K562 (cell line): ENCODE measurements at regions not wholly inside any gene's neighbourhood (a gene's known extent, or its start where the extent isn't known, plus 50 kb on each side); places are given as distances from the start of the nearest gene placed in this dataset.

Experiments
- ARNT ChIP-seq, 2 experiments: fragments of 450-650 bp; IDR thresholded peaks; 2 replicates each; pipeline ENCODE4 v1.6.1; 2016; ENCODE audit warnings: mild to moderate bottlenecking in 1 of 2
- HLTF ChIP-seq: fragments of 450-650 bp; IDR thresholded peaks from 2 replicates; pipeline ENCODE4 v1.6.1; 2016
- LEF1 ChIP-seq: fragments of 450-650 bp; IDR thresholded peaks from 2 replicates; pipeline ENCODE4 v1.6.1; 2016; ENCODE audit warnings: mild to moderate bottlenecking
- MTA1 ChIP-seq: fragments of 450-650 bp; IDR thresholded peaks from 2 replicates; pipeline ENCODE4 v1.6.1; 2017; ENCODE audit warnings: borderline replicate concordance
- NFIC ChIP-seq: fragments of 450-650 bp; IDR thresholded peaks from 2 replicates; pipeline ENCODE4 v1.6.1; 2017; ENCODE audit warnings: mild to moderate bottlenecking, inconsistent platforms
- SMAD3 ChIP-seq: fragments of 450-650 bp; formaldehyde crosslinking; conservative IDR thresholded peaks from 2 replicates; pipeline ENCODE4 v1.4.0; 2020; ENCODE audit warnings: mild to moderate bottlenecking
- XRCC5 ChIP-seq: fragments of 200-400 bp; formaldehyde crosslinking; IDR thresholded peaks from 2 replicates; pipeline ENCODE4 v1.6.1; 2017; ENCODE audit warnings: low read depth, mild to moderate bottlenecking, low read length
- ZNF175 ChIP-seq: fragments of 200-800 bp; sonication (Bioruptor generic); IDR thresholded peaks from 2 replicates; pipeline ENCODE4 v1.6.1; 2016; ENCODE audit warnings: low read depth, mild to moderate bottlenecking, missing genetic modification characterization, missing compliant biosample characterization
- ZNF239 ChIP-seq: fragments of 250-450 bp; sonication (Bioruptor Pico); IDR thresholded peaks from 2 replicates; pipeline ENCODE4 v1.4.0; 2020; ENCODE audit warnings: mild to moderate bottlenecking
- ZNF717 ChIP-seq: fragments of 250-450 bp; sonication (Bioruptor Pico); IDR thresholded peaks from 2 replicates; pipeline ENCODE4 v1.5.0; 2021
- TF ChIP-seq, protein P1 (sequence below), 2 experiments: IDR thresholded peaks in 1 of 2; conservative IDR thresholded peaks in 1 of 2; 2 replicates each; pipeline ENCODE4 v1.6.1; 2016; ENCODE audit warnings: low read depth in 2 of 2, mild to moderate bottlenecking in 1 of 2, missing compliant biosample characterization in 1 of 2, missing genetic modification characterization in 1 of 2, moderate library complexity in 1 of 2
- TF ChIP-seq, protein P2 (sequence below): fragments of 450-650 bp; IDR thresholded peaks from 2 replicates; pipeline ENCODE4 v1.6.1; 2018; ENCODE audit not compliant: partially characterized antibody
- TF ChIP-seq, protein P3 (sequence below), 2 experiments: fragments of 450-650 bp in 1 of 2; sonication (generic) in 1 of 2; formaldehyde crosslinking in 1 of 2; IDR thresholded peaks in 1 of 2; conservative IDR thresholded peaks in 1 of 2; 2 replicates each; pipeline versions ENCODE4 v1.6.1 to v1.8.1; 2016 to 2023; ENCODE audit warnings: mild to moderate bottlenecking in 2 of 2, moderate library complexity in 2 of 2, inconsistent platforms in 1 of 2, missing genetic modification reagents in 1 of 2
- TF ChIP-seq, protein P4 (sequence below), 2 experiments: fragments of 450-650 bp; conservative IDR thresholded peaks; 2 replicates each; pipeline ENCODE4 v1.6.1; 2017; ENCODE audit warnings: mild to moderate bottlenecking in 2 of 2, moderate library complexity in 2 of 2
- TF ChIP-seq, protein P5 (sequence below): sonication (generic); formaldehyde crosslinking; IDR thresholded peaks from 2 replicates; pipeline ENCODE4 v1.8.0; 2022; ENCODE audit warnings: mild to moderate bottlenecking, missing genetic modification reagents, borderline replicate concordance

DNA sequence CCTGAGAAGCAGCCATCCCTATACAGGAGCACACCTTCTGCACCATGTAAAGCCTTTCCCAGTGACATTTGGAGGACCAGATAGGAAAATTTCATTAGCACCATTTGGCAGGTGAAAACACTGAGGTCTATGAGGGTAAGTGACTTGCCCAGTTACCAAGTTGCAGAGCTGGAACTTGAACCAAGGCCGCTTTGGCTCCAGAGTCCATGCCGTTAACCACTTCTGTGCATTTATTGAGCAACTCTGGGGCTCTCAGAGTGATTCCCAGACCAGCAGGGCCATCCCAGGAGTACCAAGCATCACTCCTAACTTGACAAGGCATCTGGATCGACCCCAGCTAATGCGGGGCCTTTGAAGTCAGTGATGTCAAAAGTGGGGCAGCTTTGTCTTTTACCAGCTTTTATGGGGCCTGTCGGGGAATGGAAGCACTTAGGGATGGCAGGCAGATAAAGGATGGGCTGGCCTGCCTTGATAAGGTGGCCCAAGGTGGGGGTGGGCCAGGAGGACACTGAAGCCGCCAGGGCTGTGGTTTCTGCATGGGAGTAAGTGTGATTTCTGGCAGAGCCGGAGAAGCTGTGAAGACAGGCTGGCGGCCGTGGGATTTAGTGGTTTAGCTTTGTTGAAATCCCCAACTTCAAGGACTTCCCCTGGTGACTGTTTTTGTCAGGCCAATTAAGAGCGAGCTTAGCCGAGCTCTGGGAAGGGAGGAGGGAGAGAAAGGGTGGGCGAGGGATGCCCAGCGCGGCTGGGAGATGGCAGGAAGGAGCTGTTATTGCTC lies 127.3 kb downstream of the MACROH2A1 start (continued):
- TF ChIP-seq, protein P1, sequence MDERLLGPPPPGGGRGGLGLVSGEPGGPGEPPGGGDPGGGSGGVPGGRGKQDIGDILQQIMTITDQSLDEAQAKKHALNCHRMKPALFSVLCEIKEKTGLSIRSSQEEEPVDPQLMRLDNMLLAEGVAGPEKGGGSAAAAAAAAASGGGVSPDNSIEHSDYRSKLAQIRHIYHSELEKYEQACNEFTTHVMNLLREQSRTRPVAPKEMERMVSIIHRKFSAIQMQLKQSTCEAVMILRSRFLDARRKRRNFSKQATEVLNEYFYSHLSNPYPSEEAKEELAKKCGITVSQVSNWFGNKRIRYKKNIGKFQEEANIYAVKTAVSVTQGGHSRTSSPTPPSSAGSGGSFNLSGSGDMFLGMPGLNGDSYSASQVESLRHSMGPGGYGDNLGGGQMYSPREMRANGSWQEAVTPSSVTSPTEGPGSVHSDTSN (CRISPR knock-in tag; IDR thresholded peaks at IDR 0.05; ENCODE audit: low read depth), result no peak
- TF ChIP-seq, protein P1 (tag; conservative IDR thresholded peaks at IDR 0.05; ENCODE audit: low read depth), result peak; percentile 40; the same call in 1 of the 2 replicates
- TF ChIP-seq, protein P2, sequence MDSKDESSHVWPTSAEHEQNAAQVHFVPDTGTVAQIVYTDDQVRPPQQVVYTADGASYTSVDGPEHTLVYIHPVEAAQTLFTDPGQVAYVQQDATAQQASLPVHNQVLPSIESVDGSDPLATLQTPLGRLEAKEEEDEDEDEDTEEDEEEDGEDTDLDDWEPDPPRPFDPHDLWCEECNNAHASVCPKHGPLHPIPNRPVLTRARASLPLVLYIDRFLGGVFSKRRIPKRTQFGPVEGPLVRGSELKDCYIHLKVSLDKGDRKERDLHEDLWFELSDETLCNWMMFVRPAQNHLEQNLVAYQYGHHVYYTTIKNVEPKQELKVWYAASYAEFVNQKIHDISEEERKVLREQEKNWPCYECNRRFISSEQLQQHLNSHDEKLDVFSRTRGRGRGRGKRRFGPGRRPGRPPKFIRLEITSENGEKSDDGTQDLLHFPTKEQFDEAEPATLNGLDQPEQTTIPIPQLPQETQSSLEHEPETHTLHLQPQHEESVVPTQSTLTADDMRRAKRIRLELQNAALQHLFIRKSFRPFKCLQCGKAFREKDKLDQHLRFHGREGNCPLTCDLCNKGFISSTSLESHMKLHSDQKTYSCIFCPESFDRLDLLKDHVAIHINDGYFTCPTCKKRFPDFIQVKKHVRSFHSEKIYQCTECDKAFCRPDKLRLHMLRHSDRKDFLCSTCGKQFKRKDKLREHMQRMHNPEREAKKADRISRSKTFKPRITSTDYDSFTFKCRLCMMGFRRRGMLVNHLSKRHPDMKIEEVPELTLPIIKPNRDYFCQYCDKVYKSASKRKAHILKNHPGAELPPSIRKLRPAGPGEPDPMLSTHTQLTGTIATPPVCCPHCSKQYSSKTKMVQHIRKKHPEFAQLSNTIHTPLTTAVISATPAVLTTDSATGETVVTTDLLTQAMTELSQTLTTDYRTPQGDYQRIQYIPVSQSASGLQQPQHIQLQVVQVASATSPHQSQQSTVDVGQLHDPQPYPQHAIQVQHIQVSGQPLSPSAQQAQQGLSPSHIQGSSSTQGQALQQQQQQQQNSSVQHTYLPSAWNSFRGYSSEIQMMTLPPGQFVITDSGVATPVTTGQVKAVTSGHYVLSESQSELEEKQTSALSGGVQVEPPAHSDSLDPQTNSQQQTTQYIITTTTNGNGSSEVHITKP, result peak; percentile 58
- TF ChIP-seq LEF1, result peak; percentile 98
- peak; percentile 91 for TF ChIP-seq NFIC
- TF ChIP-seq SMAD3 (CRISPR knock-in tag), result peak; percentile 81
- TF ChIP-seq ZNF717 (CRISPR knock-in tag), result no peak
- peak; percentile 89 to 91; a peak in 3 of 4 replicates for TF ChIP-seq ARNT (IDR thresholded peaks at IDR 0.05)
- TF ChIP-seq MTA1, result peak; percentile 87; the same call in 1 of the 2 replicates
- TF ChIP-seq, protein P3, sequence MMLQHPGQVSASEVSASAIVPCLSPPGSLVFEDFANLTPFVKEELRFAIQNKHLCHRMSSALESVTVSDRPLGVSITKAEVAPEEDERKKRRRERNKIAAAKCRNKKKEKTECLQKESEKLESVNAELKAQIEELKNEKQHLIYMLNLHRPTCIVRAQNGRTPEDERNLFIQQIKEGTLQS (IDR thresholded peaks at IDR 0.05), result no peak; the same call in 1 of the 2 replicates
- TF ChIP-seq, protein P3 (CRISPR knock-in tag; conservative IDR thresholded peaks at IDR 0.05), result 0 out of 2 replicates have a peak, but pooled peaks have one; percentile 51
- TF ChIP-seq, protein P4, sequence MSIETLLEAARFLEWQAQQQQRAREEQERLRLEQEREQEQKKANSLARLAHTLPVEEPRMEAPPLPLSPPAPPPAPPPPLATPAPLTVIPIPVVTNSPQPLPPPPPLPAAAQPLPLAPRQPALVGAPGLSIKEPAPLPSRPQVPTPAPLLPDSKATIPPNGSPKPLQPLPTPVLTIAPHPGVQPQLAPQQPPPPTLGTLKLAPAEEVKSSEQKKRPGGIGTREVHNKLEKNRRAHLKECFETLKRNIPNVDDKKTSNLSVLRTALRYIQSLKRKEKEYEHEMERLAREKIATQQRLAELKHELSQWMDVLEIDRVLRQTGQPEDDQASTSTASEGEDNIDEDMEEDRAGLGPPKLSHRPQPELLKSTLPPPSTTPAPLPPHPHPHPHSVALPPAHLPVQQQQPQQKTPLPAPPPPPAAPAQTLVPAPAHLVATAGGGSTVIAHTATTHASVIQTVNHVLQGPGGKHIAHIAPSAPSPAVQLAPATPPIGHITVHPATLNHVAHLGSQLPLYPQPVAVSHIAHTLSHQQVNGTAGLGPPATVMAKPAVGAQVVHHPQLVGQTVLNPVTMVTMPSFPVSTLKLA (conservative IDR thresholded peaks at IDR 0.05), result no peak; a peak in 1 of 4 replicates
- peak; percentile 95 for TF ChIP-seq HLTF
- TF ChIP-seq, protein P5, sequence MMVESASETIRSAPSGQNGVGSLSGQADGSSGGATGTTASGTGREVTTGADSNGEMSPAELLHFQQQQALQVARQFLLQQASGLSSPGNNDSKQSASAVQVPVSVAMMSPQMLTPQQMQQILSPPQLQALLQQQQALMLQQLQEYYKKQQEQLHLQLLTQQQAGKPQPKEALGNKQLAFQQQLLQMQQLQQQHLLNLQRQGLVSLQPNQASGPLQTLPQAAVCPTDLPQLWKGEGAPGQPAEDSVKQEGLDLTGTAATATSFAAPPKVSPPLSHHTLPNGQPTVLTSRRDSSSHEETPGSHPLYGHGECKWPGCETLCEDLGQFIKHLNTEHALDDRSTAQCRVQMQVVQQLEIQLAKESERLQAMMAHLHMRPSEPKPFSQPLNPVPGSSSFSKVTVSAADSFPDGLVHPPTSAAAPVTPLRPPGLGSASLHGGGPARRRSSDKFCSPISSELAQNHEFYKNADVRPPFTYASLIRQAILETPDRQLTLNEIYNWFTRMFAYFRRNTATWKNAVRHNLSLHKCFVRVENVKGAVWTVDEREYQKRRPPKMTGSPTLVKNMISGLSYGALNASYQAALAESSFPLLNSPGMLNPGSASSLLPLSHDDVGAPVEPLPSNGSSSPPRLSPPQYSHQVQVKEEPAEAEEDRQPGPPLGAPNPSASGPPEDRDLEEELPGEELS, result 0 out of 2 replicates have a peak, but pooled peaks have one; percentile 49
- TF ChIP-seq ZNF175 (CRISPR knock-in tag), result peak; percentile 74; the same call in 1 of the 2 replicates
- peak; percentile 22; the same call in 1 of the 2 replicates for TF ChIP-seq ZNF239 (CRISPR knock-in tag)
- peak; percentile 72 for TF ChIP-seq XRCC5
